SK-N-SH (cell line): ENCODE measurements at regions not wholly inside any gene's neighbourhood (a gene's known extent, or its start where the extent isn't known, plus 50 kb on each side); places are given as distances from the start of the nearest gene placed in this dataset.

ENCODE experiments used
- GABPA ChIP-seq: IDR thresholded peaks from 2 replicates; pipeline ENCODE4 v1.4.0; 2012; ENCODE audit warnings: low read depth, mild to moderate bottlenecking
- NRF1 ChIP-seq: IDR thresholded peaks from 2 replicates; pipeline ENCODE4 v1.6.1; 2012; ENCODE audit warnings: low read depth, mild to moderate bottlenecking, low read length
- POLR2AphosphoS5 ChIP-seq: IDR thresholded peaks from 2 replicates; pipeline ENCODE4 v1.6.1; 2012; ENCODE audit warnings: low read depth, low read length
- RAD21 ChIP-seq: IDR thresholded peaks from 2 replicates; pipeline ENCODE4 v1.6.1; 2012; ENCODE audit warnings: mild to moderate bottlenecking, low read length
- RXRA ChIP-seq: IDR thresholded peaks from 2 replicates; pipeline ENCODE4 v1.4.0; 2012; ENCODE audit warnings: low read depth, mild to moderate bottlenecking, borderline replicate concordance
- SMC3 ChIP-seq: IDR thresholded peaks from 2 replicates; pipeline ENCODE4 v1.6.1; 2012; ENCODE audit warnings: low read depth, low read length, improper control_type of control experiment
- TAF1 ChIP-seq: IDR thresholded peaks from 2 replicates; pipeline ENCODE4 v1.6.1; 2012; ENCODE audit warnings: low read depth, mild to moderate bottlenecking, low read length, moderate library complexity, borderline replicate concordance
- TEAD4 ChIP-seq: IDR thresholded peaks from 2 replicates; pipeline ENCODE4 v1.4.0; 2012; ENCODE audit warnings: mild to moderate bottlenecking, borderline replicate concordance; ENCODE audit not compliant: insufficient read depth
- TF ChIP-seq, protein P1 (sequence below): IDR thresholded peaks from 2 replicates; pipeline ENCODE4; 2012
- TF ChIP-seq, protein P2 (sequence below): fragments of 200-600 bp; sonication (generic); IDR thresholded peaks from 2 replicates; pipeline ENCODE4 v1.6.1; 2017; ENCODE audit warnings: antibody characterized with exemption, mild to moderate bottlenecking, moderate library complexity
- TF ChIP-seq, protein P3 (sequence below): IDR thresholded peaks from 2 replicates; pipeline ENCODE4 v1.4.0; 2012; ENCODE audit warnings: low read depth
- TF ChIP-seq, protein P4 (sequence below): IDR thresholded peaks from 2 replicates; pipeline ENCODE4 v1.4.0; 2012; ENCODE audit warnings: low read depth, borderline replicate concordance
- TF ChIP-seq, protein P5 (sequence below): fragments of 150-350 bp; IDR thresholded peaks from 2 replicates; pipeline ENCODE4 v1.6.1; 2017; ENCODE audit warnings: antibody characterized with exemption, low read length, low read depth, borderline replicate concordance

DNA sequence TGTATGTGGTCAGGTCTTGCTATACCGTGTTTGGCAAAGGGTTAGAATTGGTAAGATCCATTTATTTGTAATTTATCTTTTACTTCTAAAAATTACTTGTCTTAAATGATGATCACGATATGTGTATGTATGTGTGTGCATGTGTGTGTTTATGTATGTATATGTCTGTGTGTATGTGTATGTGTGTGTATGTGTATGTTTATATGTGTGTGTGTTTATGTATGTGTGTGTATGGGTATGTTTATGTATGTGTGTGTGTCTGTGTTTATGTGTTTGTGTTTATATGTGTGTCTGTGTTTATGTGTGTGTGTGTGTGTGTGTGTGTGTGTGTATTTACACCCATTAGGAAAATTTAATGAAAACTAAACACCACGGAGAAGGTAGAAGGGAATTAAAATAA, 176.9 kb upstream of the FZD8 start:
- TF ChIP-seq RXRA (no peak), GABPA (no peak), RAD21 (no peak), POLR2AphosphoS5 (no peak), TEAD4 (no peak), SMC3 (no peak), NRF1 (no peak), TAF1 (no peak)
- TF ChIP-seq, protein P1, sequence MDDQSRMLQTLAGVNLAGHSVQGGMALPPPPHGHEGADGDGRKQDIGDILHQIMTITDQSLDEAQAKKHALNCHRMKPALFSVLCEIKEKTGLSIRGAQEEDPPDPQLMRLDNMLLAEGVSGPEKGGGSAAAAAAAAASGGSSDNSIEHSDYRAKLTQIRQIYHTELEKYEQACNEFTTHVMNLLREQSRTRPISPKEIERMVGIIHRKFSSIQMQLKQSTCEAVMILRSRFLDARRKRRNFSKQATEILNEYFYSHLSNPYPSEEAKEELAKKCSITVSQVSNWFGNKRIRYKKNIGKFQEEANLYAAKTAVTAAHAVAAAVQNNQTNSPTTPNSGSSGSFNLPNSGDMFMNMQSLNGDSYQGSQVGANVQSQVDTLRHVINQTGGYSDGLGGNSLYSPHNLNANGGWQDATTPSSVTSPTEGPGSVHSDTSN: no peak
- TF ChIP-seq, protein P2, sequence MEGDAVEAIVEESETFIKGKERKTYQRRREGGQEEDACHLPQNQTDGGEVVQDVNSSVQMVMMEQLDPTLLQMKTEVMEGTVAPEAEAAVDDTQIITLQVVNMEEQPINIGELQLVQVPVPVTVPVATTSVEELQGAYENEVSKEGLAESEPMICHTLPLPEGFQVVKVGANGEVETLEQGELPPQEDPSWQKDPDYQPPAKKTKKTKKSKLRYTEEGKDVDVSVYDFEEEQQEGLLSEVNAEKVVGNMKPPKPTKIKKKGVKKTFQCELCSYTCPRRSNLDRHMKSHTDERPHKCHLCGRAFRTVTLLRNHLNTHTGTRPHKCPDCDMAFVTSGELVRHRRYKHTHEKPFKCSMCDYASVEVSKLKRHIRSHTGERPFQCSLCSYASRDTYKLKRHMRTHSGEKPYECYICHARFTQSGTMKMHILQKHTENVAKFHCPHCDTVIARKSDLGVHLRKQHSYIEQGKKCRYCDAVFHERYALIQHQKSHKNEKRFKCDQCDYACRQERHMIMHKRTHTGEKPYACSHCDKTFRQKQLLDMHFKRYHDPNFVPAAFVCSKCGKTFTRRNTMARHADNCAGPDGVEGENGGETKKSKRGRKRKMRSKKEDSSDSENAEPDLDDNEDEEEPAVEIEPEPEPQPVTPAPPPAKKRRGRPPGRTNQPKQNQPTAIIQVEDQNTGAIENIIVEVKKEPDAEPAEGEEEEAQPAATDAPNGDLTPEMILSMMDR: no peak
- TF ChIP-seq, protein P3, sequence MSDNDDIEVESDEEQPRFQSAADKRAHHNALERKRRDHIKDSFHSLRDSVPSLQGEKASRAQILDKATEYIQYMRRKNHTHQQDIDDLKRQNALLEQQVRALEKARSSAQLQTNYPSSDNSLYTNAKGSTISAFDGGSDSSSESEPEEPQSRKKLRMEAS: no peak
- TF ChIP-seq, protein P4, sequence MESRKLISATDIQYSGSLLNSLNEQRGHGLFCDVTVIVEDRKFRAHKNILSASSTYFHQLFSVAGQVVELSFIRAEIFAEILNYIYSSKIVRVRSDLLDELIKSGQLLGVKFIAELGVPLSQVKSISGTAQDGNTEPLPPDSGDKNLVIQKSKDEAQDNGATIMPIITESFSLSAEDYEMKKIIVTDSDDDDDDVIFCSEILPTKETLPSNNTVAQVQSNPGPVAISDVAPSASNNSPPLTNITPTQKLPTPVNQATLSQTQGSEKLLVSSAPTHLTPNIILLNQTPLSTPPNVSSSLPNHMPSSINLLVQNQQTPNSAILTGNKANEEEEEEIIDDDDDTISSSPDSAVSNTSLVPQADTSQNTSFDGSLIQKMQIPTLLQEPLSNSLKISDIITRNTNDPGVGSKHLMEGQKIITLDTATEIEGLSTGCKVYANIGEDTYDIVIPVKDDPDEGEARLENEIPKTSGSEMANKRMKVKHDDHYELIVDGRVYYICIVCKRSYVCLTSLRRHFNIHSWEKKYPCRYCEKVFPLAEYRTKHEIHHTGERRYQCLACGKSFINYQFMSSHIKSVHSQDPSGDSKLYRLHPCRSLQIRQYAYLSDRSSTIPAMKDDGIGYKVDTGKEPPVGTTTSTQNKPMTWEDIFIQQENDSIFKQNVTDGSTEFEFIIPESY: no peak
- TF ChIP-seq, protein P5, sequence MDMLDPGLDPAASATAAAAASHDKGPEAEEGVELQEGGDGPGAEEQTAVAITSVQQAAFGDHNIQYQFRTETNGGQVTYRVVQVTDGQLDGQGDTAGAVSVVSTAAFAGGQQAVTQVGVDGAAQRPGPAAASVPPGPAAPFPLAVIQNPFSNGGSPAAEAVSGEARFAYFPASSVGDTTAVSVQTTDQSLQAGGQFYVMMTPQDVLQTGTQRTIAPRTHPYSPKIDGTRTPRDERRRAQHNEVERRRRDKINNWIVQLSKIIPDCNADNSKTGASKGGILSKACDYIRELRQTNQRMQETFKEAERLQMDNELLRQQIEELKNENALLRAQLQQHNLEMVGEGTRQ: no peak
